ENCODE measurements at regions not wholly inside any gene's neighbourhood (a gene's known extent, or its start where the extent isn't known, plus 50 kb on each side); places are given as distances from the start of the nearest gene placed in this dataset.

GRCh38 chr6:79296211-79296610, 61.7 kb upstream of the HMGN3 start:
- Mint-ChIP-seq H3K36me3 (ENCODE audit: low read depth, unreplicated experiment) (no peaks in the 10 kb centered on the region), H3K27ac (ENCODE audit: unreplicated experiment) (no peak overlapping the region), H3K9me3 (ENCODE audit: unreplicated experiment) (no peaks in the 10 kb centered on the region), H3K27me3 (ENCODE audit: unreplicated experiment) (no peaks in the 10 kb centered on the region), H3K4me3 (ENCODE audit: unreplicated experiment) (no peak overlapping the region), H3K4me1 (ENCODE audit: unreplicated experiment) (no peaks in the 10 kb centered on the region)
- DNase-seq (ENCODE audit: low spot score) = no peak
- no peak for TF ChIP-seq CTCF (IDR thresholded peaks at IDR 0.05; ENCODE audit: unreplicated experiment)

Data from endothelial cell (in vitro differentiated cells).